ENCODE measurements at regions not wholly inside any gene's neighbourhood (a gene's known extent, or its start where the extent isn't known, plus 50 kb on each side); places are given as distances from the start of the nearest gene placed in this dataset.
A peak's percentile ranks its signal among the peaks of the same experiment; 100 is the strongest.

DNA sequence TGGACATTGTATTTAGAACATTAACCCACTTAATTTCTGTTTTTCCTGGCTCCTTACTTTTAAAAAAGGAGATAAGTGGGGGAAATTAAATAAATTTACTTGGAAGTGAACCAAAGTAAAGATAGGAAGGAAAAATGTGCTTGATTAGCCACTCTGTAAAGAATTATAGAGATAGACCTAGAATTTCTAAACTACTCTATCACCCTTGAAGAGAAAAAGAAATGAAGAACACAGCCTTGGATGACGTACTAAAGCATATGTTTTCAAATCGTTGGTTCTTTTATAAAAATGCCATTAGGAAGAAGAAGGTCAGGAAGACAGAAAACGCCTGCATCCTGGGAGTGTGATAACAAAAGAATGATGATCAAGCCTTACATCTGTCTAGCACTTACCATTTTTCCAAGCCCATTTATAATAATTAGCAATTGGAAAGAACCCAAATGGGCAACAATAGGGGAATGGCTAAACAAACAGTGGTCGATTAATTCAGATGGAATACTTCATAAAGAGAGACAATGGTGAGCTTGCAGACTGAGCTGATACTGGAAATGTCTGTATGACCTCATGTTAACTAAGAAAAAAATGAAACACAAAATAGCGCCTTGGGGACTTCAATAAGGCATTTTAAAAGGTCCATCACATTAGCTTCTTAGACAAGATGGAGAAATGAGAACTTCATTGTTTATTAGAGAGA lies 81.0 kb upstream of the LRRC55 start:
- no peak for DNase-seq (ENCODE audit: low spot score)

DNA sequence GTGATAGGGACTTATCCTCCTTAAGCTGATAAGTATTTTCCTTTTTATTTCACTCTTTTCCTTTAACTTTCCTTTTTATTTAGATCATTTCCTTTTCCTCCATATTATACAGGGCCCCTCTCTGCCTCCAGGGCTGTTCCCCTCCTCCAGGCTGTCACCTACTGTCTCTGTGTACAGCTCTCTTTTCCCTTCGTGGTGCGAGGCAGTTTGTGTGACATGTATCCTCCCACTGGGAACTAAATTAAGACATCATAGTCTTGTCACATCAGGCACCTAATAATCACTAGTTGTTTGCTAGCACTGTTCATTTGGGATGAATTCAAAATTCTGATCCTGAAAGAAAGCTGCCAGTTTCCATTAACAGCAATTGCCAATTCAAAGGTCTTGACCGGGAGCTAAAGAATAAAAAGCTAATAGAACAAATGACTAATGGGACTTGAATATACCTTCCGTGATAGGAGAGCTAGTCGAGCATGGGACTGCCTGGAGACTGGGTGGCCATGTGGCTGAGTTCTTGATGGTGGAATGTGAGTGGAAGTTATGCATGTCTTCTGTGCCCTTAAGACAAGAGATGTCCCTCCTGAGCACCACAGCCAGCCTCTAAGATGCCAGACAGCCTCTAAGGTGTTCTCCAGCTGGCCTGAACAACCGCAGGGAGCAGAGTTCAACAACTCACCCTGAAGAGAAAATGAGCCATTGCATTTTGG lies 77.7 kb upstream of the LRRC55 start:
- DNase-seq (ENCODE audit: low spot score): no peak

DNA sequence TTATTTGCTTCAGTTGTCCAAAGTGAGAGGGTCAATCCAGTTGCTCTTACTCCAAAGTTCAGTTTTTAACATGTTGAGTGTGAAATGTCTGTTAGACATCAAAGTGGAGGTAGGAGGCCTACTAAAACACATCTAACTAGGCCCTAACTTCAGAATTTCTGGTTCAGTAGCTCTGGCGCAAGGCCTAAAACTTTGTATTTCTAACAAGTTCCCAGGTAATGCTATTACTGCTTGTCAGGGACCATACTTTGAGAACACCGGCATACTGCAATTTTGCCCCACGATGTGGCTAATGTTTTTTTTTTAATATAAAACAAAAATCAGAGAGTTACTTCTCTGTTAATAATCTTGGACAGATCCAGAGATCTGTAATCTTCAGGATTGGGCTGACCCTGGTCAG lies 72.4 kb upstream of the LRRC55 start:
- no peak for DNase-seq (ENCODE audit: low spot score)

DNA sequence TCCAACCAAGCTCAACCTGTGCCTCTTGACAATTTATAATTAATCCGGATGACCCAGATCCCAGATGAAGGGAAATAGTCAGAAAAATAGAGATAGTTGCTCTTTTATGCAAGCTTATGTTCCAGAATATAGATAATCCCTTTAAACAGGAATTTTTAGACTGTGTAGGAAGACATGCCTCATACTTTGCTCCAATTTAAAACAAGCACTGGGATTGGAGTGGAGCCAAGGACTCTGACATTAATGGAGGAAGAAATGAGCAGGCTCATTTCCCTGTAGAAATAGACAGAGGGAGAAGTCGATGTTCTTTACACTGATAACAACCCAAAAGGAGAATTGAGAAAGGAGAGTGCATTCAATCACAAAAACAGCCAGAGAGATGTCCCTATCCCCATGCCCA lies 70.1 kb upstream of the LRRC55 start:
- no peak for DNase-seq (ENCODE audit: low spot score)

DNA sequence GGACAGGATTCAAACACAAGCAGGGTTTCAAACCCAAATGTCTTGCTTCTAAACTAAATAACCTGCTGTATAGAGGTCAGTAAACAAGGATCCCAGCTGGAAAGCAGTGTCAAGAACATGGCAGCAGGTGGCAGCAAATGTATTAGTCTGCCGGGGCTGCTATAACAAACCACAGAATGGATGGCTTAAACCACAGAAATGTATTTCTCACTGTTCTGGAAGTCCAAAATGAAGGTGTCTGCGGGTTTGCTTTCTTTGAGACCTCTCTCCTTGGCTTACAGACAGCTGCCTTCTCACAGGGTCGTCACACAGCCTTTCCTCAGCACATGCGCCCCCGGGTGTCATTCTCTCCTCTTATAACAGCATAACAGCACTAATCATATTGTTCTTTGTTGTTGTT lies 65.1 kb upstream of the LRRC55 start:
- peak; percentile 38 for DNase-seq (ENCODE audit: low spot score)

DNA sequence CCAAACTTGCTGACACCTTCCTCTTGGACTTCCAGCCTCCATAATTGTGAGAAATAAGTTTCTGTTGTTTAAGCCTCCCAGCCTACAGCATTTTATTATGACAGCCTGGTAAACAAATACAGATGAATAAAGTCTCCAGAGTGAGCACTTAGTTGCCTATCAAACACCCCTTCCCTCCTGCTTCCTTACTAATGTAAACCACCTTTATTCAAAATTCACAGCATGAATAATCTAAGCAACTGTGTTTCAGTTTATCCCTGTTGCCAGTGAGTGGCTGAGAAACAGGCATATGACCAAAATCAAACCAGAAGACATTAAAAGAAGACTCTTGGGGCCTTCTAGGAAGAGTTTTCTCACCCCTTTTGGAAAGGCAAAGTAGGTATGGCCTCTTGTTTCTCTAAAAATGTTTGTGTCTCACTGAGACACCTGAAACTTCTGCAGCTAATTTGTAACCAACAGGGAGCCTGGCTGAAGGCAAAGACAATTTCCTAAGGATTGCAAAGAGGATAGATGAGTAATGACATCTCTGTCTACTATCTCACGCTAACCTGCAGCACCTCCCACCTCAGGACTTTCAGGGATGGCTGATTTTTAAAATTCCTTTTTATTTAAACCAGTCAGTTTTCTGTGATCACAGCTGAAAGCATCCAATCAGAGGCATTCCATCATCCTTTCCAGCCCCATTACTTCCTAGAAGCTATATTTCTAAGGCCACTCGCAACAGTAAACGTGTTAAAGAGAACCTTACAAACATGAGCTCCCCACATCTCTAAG lies 61.4 kb upstream of the LRRC55 start:
- no peak for DNase-seq (ENCODE audit: low spot score)

DNA sequence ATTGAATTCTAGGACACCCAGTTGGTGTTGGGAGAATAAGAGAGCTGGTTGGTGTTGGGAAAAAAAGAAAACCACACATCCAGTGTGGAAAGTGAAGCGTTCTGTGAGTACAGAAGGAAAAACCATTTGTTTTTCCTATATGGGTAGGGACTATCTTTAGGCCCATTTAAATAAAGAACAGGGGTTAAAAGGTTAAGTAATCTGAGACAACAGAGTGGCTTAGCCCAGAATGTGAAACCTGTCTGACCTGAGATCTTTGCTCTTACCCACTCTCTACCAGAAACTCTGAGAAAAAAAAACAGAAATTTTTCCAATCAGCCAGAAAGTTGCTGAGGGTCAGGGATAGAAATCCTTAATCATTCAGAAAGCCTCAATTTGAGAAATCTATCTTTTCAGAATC lies 59.8 kb upstream of the LRRC55 start:
- no peak for DNase-seq (ENCODE audit: low spot score)

DNA sequence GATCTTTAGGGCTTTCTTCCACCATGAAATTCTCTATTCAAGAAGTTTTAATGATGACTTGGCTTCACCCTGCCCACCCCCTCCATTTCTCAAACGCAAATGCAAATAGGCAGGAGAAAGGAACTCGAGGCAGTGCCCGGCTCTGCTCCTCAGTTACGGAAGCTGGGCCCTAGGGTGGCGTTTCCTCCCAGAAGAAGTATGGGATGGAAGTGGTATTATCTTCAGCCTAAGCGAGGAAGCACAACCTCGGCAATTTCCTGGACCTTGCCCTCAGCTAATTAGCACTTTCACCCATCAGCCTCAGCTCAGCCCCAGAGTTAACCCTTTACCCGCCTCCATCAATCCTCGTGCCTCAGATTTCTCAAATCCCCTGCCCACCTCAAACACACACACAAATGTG lies 58.2 kb upstream of the LRRC55 start:
- DNase-seq (ENCODE audit: low spot score): no peak

DNA sequence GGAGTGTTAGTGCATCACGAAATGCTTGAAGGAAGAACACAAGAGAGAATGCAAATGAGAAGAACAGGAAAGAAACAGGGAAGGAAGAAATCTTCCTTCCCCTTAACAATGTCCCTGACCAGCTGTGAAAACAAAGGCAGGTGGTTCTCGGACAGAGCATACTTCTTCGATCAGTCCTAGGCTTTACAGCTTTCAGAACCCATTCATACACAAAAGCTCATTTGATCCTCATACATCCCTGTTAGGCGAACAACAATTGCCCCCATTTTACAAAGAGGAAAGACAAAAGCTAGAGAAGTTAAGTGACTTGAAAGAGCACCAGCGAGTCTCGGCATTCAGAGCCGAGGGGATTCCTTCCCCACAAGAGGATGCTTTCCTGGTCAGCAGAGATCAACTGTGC lies 57.2 kb upstream of the LRRC55 start:
- no peak for DNase-seq (ENCODE audit: low spot score)

DNA sequence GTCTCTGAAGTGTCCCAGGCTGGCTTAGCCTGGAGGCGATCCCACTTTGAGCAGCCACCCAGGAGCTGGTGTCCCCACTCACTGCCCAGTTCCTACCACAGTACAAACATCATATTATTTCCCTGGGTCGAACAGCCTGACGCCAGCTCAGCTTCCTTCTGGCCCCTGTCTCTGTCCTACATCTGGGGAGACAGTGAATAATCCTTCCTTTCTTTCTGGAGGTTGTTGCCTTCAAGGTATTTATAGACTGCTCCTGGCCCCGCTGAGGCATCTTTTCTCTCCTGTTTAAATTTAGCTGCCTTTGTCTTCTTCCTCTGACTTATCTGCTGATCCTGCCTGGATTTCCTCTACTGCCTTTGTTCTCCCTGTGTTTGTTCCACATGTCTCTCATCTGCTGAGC lies 56.8 kb upstream of the LRRC55 start:
- no peak for DNase-seq (ENCODE audit: low spot score)

DNA sequence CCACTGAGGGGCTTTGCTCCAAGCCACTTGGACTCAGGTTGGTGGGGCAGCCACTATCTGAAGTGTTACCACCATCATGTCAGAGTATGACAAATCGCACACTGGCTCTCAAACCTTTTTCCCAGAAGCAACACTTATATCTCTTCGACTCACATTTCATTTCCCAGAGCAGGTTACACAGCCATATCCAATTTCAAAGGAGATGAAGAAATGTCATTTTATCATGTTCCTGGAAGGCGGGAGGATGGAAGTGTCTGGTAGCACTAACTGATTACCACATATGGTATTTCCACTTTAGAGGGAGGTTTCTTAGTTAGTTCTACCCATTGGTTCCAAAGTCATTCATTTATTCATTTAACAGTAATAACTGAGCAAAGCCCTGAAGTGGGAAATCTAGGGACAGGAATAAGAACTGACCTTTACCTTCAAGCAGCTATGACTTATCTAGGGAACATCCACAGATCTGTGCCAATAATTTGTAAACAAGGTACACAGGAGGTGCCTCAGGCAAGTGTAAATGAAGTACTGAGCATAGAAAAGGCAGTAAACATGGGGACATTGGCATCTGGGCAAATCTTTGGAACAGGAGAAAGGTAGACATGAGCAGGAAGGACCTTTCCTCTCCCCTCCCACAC lies 54.9 kb upstream of the LRRC55 start:
- no peak for DNase-seq (ENCODE audit: low spot score)

DNA sequence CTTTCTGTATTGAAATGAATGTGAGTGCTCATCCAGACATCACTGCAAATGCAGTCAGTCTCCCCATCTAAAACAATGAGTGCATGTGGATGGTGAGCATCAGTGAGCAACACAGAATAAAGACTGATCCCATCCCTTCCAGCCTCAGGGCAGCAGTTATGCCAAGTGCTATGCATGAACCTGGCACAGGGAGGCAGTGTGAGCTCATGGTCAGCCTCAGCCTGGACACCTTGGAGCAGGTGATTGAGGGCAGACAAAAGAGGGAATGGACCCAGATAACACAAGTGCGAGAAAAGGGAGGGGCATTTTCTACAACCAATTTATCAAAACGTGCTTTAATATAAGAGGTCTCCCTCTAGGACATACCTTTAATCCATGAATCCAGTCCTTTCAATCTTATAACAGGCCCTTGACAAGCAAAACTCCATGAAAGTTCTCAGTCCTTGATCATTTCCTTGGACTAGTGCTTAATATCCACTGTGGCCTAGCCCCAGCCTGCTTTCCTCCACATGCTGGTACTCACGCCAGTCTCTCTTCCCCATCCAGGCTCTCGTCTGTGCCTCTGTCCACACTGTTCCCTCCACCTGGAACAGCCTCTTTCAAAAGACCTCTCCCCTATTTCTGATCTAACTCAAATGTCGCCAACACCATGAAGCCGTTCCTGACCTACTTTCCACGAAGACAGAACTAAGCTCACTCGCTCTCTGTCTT lies 50.5 kb upstream of the LRRC55 start:
- DNase-seq (ENCODE audit: low spot score): peak; percentile 9

All from pons (tissue), 1 donor.